SU-DHL-6 (cell line): ENCODE measurements at regions not wholly inside any gene's neighbourhood (a gene's known extent, or its start where the extent isn't known, plus 50 kb on each side); places are given as distances from the start of the nearest gene placed in this dataset.

Source experiments
- H2AFZ ChIP-seq: fragments of 200-600 bp; sonication (generic); 2 replicates; pipeline ENCODE4 v1.6.1; 2014; ENCODE audit warnings: low read depth, mild to moderate bottlenecking, moderate library complexity, mixed read lengths, antibody characterized with exemption, low read length; ENCODE audit not compliant: severe bottlenecking
- H3F3A ChIP-seq: fragments of 200-600 bp; shearing (Covaris generic); 2 replicates; pipeline ENCODE4 v1.6.0; 2016; ENCODE audit warnings: antibody characterized with exemption, mild to moderate bottlenecking; ENCODE audit not compliant: insufficient read depth
- H3K27ac ChIP-seq: fragments of 200-600 bp; sonication (generic); 2 replicates; pipeline ENCODE4 v1.5.1; 2016; ENCODE audit warnings: low read depth, mild to moderate bottlenecking, low read length, moderate library complexity, mixed read lengths
- H3K27me3 ChIP-seq: fragments of 200-600 bp; sonication (generic), shearing (Covaris generic); 2 replicates; pipeline ENCODE4 v1.6.0; 2014; ENCODE audit warnings: mild to moderate bottlenecking, low read length
- H3K36me3 ChIP-seq: fragments of 200-600 bp; sonication (generic); 2 replicates; pipeline ENCODE4 v1.6.1; 2014; ENCODE audit warnings: mild to moderate bottlenecking, low read length, mixed read lengths
- H3K4me2 ChIP-seq: fragments of 300-600, 200-600 bp; shearing (Covaris generic), sonication (generic); 2 replicates; pipeline ENCODE4 v1.6.0; 2014; ENCODE audit warnings: low read length, low read depth, mild to moderate bottlenecking; ENCODE audit not compliant: poor library complexity, severe bottlenecking
- H3K4me3 ChIP-seq: fragments of 200-600 bp; sonication (generic); 2 replicates; pipeline ENCODE4 v1.5.1; 2014; ENCODE audit warnings: antibody characterized with exemption, low read length, mild to moderate bottlenecking, mixed read lengths; ENCODE audit not compliant: insufficient read depth, poor library complexity, severe bottlenecking
- H3K79me2 ChIP-seq: fragments of 200-600 bp; sonication (generic); 2 replicates; pipeline ENCODE4 v1.6.1; 2014; ENCODE audit warnings: mild to moderate bottlenecking, low read length, moderate library complexity; ENCODE audit not compliant: insufficient read depth
- H3K9ac ChIP-seq: fragments of 200-600 bp; sonication (generic); 2 replicates; pipeline ENCODE4 v1.7.0; 2014; ENCODE audit warnings: mild to moderate bottlenecking, low read length
- H3K9me2 ChIP-seq: fragments of 200-600 bp; sonication (generic); replicated peaks from 2 replicates; pipeline ENCODE4 v1.6.1; 2014; ENCODE audit warnings: low read length; ENCODE audit not compliant: insufficient read depth
- H3K9me3 ChIP-seq: fragments of 200-600 bp; sonication (generic); 2 replicates; pipeline ENCODE4 v1.6.1; 2014; ENCODE audit warnings: low read length, mixed read lengths; ENCODE audit not compliant: insufficient read depth
- H4K20me1 ChIP-seq: fragments of 200-600 bp; sonication (generic); 2 replicates; pipeline ENCODE4 v1.6.1; 2014; ENCODE audit warnings: low read depth, mild to moderate bottlenecking, antibody characterized with exemption, low read length, moderate library complexity, mixed read lengths
- EZH2phosphoT487 ChIP-seq: fragments of 200-600 bp; sonication (generic), shearing (Covaris generic); conservative IDR thresholded peaks from 2 replicates; pipeline ENCODE4 v1.6.1; 2018; ENCODE audit warnings: mild to moderate bottlenecking, antibody characterized with exemption, low read length, moderate library complexity, mixed read lengths
- TF ChIP-seq, protein P1 (sequence below): fragments of 200-600 bp; sonication (generic); IDR thresholded peaks from one replicate; pipeline ENCODE4 v1.5.1; 2017; ENCODE audit warnings: antibody characterized with exemption, mild to moderate bottlenecking, low read length, moderate library complexity; ENCODE audit not compliant: insufficient read depth, poor library complexity, severe bottlenecking

DNA sequence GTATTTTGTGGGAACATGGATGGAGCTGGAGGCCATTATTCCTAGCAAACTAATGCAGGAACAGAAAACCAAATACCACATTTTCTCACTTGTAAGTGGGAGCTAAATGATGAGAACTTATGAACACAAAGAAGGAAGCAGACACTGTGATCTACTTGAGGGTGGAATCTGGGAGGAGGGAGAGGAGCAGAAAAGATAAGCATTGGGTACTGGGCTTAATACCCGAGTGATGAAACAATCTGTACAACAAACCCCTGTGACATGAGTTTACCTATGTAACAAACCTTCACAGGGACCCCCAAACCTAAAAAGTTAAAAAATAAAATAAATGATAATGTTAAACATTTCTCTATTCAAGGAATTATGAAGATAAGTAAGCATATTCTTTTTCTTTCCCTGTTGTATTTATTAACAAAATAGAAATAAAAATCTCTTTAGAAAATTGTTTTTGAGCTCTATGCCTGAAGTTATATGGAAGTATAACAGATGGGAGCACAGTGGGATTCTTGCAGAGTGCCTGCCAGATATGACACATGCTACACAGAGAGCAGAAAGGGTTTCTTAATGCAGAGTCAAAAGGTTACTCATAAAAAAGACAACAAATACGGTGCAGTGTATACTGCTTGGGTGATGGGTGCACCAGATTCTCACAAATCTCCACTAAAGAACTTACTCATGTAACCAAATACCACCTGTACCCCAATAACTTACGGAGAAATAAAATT lies 52.0 kb upstream of the SYNE2 start:
- Histone ChIP-seq H3K79me2 (no peaks in the 10 kb centered on the region), H4K20me1 (no peaks in the 10 kb centered on the region), H2AFZ (no peak overlapping the region), H3K9me3 (no peaks in the 10 kb centered on the region), H3K4me2 (no peak overlapping the region), H3F3A (no peaks in the 10 kb centered on the region), H3K36me3 (no peaks in the 10 kb centered on the region), H3K9me2 (no peaks in the 10 kb centered on the region), H3K9ac (no peak overlapping the region), H3K27me3 (no peaks in the 10 kb centered on the region), H3K27ac (no peak overlapping the region), H3K4me3 (no peak overlapping the region)
- TF ChIP-seq, protein P1, sequence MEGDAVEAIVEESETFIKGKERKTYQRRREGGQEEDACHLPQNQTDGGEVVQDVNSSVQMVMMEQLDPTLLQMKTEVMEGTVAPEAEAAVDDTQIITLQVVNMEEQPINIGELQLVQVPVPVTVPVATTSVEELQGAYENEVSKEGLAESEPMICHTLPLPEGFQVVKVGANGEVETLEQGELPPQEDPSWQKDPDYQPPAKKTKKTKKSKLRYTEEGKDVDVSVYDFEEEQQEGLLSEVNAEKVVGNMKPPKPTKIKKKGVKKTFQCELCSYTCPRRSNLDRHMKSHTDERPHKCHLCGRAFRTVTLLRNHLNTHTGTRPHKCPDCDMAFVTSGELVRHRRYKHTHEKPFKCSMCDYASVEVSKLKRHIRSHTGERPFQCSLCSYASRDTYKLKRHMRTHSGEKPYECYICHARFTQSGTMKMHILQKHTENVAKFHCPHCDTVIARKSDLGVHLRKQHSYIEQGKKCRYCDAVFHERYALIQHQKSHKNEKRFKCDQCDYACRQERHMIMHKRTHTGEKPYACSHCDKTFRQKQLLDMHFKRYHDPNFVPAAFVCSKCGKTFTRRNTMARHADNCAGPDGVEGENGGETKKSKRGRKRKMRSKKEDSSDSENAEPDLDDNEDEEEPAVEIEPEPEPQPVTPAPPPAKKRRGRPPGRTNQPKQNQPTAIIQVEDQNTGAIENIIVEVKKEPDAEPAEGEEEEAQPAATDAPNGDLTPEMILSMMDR = no peak
- no peak for TF ChIP-seq EZH2phosphoT487
